AG08396 (cell line): ENCODE measurements at regions not wholly inside any gene's neighbourhood (a gene's known extent, or its start where the extent isn't known, plus 50 kb on each side); places are given as distances from the start of the nearest gene placed in this dataset.
A peak's percentile ranks its signal among the peaks of the same experiment; 100 is the strongest.

Experiments used
- DNase-seq: peaks from one replicate; pipeline ENCODE4 v3.0.0; 2012; ENCODE audit warnings: low spot score, mixed read lengths

DNA sequence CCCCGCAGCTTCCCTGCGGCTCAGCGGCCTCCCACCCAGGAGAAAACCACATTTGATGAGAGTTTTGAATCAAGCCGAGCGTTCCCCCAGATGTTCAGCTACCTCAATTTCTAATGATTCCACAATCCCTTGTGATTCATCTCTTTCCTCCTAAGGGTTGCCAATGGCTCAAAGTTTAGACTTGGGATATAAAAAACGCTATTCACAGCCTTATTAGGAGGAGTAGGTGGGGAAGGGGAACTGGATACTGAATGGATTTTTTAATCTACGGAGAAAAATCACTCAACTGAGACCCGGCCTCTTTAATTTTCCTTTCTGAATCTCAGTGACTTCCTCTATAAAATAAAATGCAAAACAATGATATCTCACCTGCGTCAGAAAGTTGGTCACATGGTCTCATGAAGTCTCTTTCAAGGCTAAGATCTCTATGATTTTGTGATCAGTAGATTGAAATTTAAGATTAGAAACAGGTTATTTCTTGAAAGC lies 192.6 kb upstream of the TCF4 start:
- DNase-seq = no peak

DNA sequence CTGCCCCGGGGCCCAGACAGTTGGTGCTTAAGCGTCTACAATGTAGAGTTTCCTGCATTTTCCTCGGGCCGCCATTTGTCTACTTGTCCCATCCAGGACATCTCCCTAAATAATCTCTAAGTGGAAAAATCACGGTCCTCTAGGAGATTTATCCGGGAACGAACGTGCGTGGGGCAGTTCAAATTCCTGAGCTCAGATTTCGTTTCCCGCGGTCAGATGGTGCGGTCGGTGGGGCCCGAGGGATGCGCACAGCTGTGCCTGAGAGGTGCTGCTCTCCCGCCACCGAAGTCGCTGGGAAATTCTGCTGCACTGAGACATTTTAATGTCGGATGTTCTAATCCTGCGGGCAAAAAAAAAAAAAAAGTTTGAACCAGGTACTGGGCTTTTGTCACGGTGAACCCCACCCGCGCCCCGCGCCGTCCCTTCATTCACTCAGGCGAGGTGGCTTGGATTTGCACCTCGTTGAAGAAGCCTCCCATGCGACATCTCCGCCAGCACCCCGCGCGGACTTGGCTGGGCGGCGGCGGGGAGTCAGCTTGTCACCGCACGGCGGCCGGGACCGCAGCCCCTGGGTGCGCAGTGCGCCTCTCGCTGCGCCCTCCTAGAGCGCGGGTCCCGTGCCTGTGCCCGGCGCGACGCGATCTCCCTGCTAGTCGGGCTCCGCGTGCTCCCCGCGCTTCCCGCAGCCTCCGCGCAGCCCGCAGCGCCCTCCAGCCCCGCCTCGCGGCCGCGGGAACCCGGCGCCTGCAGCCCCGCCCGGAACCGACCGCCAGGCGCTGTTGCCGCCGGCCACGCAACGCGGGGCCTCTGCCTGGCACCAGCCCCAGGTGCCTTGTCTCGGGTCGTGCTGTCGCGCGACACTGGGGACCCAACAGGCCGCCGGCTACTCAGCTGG lies 191.9 kb upstream of the TCF4 start:
- peak; percentile 77 for DNase-seq

DNA sequence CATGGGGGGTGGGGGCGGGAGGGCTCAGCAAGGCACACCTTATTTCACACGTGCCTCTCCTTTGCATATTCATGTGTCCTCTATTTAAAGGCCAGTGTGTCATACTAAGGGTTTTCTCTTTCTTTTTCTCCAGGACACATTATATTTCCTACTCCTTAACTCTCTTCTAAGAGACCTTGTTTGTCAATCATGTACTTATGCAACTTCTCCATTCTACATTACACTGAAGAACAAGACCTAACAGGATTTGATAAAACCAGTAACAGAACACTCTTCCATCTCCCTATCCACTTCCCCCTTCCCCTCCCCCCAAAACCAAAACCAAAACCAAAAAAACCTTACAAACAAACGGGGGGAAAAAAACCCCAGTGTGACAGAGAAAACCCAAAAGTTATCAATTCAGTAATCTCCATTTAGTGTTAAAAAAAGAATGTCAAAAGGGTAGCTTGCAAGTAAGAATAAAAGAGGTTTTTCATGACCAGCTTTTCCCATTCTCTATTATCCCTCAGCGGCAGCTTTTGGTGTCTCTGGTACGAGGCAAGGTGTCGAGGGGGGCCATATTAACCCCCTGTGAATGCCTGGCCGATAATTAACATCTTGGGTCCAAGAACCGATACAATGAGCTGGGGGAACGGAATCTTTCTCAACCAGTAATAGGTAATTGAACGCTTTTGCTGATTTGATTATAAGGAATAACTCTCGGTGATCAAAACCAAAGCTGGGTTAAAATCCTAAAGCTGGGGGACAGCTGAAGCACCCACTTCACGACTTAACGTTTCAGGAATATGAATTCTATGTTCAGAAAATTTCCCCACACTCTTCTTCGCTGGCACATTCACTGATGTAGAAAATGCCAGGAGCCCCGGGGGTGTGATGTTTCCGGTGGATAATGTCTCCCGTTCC lies 191.0 kb upstream of the TCF4 start:
- no peak for DNase-seq

DNA sequence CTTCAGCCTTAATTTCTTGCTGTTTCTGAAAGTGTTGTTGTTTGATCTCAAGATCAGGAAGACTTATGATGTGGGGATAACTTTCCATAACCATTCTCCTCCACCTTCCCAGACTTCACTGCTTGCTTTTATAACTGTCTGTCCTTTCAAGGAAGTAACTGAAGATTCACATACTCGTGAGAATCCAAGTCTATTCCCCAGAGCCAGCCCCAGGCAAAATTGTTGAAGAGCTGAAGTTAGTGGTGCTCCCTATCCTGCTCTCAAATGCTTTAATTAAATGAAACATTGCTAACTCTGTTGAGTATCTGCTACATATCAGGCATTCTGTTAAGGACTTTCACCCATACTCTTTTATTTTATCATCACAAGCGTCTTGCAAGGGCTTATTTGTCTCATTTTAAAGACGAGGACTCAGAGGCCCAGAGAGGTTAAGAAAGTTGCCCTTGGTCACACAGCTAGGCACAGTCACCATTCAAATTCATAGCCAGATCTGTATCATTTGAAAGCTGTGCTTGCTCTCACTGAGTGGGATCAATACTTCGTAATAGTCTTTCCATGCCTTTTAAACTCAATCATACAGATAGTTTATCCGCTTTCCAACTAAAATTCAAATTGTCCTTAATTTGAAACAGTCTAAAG lies 189.8 kb upstream of the TCF4 start:
- DNase-seq = no peak

DNA sequence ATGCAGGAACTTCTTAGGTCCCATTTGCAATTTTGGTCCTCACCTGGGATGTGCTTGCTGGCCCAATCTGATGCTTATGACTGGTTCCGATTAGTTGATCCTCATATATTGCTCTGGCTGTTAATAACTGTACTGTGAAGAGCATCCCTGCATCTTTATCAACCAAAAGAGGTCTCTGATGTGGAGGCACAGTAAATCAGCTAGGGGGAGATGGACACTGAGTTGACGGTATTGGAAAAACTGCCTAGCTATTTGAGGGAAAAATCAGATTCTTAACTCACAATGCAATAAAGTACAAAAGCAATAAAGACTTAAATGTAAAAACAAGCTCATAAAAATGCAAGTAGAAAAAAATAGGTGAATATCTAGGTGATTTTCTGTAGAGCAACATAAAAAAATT lies 188.0 kb upstream of the TCF4 start:
- DNase-seq = no peak

DNA sequence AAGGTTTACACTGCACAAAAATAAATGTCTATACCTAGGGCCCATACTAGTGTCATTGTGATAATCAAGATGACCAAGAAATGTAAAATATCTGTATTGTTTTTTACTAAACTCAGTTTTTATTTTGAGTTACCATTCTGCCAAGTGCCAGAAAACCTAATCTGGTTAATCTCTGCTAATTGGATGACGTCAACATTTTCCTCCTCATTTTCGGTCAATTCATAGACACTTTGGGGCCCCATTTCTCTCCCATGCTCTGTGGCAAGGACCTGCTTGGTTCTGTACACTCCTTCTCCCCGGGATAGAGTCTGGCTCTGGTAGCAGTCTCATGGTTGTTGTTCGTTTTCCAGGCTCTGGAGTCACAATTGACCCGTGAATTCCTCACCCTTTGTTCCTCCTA lies 186.5 kb upstream of the TCF4 start:
- DNase-seq = no peak

DNA sequence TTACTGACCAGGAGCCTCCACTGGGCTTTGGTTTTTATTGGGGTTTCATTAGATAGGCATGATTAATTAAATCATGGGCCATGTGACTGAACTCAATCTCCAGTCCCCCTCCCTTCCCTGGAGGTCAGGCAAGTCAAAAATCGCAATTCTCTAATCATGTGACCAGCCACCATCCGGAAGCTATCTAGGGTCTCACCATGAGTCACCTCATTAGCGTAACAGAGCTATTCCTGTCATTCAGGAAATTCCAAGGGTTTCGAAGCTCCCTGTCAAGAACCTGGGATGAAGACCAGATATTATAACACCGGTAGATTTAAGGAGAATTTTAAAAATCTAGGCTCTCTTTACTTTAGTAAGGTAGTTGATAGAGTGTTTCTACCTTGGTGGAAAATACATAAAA lies 180.3 kb upstream of the TCF4 start:
- DNase-seq = no peak

DNA sequence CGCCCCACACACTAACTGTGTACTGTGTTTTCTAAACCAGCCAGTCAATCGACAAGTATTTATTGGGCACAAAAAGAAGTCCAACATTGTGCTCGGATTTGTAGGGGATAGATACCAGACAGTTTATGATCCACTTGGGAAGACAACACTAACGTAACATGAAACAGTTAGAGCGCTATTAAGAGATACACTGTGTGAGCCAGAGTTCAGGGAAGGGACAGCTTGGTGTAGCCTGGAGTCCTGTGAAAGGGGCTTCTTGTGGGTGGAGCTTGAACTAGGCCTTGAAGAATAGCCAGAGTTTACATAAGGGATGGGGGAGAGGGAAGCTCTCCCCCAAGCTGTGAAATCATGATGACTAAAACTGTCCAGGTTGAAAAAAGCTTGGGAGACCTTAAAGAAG lies 176.4 kb upstream of the TCF4 start:
- no peak for DNase-seq

DNA sequence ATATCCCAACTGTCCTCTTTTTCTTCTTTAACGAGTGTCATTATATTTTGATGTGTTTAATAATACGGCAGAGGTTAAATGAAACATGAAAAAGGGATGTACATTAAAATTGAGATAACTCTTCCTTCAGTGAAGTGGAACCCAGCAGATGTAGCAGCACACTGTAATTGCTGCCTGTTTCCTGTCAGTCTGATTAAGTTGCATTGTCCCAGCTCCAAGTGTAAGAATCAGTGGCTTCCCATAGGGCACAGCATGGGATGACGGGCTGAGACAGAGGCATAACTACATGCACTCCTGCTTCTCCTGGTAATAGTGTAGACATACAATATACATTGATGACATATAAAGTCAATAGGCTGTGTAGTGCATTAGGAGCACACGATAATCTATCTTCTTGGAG lies 175.8 kb upstream of the TCF4 start:
- DNase-seq = no peak

DNA sequence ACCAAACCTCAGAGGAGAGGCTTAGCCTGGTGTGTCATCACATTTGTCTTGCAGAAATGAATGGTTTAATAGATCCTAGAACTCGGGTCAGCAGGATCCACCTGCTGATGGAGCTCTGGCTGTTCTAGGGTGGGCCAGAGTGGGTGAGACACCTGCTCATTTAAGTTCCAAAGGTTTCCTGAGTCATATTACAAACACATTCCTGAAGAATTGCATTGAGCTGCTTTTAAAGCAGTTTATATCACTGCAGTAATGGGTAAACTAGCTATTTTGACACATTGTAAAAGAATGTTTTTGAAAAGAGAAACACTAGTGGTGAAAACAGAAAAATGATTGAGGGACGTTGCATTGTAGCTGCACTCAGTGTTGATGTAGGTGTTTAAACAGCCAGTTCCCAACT lies 175.3 kb upstream of the TCF4 start:
- peak; percentile 35 for DNase-seq

DNA sequence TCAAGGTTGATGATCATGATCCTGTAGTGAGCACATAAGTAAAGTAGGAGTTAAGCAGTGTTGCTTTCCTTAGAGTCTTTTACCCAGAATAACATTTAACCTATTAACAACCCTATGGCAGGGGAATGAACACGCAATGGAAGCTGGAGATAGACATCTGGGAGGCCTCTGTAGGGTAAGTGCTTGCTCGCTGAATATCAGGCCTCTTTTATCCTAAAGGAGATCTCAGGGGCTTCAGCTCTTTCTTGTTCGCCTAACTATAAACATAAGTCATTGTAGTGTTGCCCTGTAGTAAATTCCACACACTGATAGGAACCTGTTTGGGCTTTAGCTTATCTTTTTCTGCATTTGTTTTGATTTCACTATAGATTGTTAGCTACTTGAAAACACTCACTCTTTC lies 174.4 kb upstream of the TCF4 start:
- no peak for DNase-seq

DNA sequence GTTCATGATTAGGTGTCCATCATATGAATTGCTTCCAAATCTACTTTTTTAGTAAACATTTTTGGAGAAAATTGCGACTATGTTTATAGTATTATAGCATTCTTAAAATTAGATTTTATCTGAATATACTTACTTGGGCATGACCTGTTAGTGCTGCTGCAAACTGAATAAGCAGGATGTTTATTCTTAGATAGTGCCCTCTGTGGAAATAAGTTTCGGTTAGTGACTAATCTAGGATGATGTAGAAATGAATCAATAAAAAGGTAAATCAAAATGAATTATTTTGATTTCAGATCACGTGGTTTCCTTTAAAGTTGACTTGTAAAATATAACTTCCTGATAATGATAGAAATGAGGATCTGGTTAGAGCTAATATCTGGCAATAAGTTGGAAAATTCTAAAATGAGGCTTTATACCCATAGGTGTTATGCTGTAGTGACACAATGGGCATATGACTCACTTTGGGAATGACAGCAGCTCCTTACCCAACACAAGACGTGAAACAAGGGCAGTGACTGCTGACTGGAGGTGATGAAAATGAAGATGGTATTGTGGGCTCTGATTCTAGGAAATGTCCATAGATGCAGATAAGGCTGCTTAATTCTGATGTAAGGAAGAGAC lies 165.8 kb upstream of the TCF4 start:
- no peak for DNase-seq

DNA sequence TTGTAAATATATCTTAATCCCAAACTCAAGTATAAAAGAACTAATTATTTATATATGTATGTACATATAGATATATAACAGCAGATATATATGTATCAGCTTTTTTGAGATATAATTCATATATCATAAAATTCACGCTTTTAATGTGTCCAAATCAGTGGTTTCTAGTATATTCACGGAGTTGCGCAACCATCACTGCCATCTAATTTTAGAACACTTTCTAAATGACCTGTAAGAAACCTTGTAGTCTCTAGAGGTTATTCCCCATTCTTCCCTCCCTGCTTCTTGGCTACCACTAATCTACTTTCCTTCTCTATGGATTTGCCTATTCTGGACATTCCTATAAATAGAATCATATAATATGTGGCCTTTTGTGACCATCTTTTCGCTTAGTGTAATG lies 163.5 kb upstream of the TCF4 start:
- DNase-seq = no peak

DNA sequence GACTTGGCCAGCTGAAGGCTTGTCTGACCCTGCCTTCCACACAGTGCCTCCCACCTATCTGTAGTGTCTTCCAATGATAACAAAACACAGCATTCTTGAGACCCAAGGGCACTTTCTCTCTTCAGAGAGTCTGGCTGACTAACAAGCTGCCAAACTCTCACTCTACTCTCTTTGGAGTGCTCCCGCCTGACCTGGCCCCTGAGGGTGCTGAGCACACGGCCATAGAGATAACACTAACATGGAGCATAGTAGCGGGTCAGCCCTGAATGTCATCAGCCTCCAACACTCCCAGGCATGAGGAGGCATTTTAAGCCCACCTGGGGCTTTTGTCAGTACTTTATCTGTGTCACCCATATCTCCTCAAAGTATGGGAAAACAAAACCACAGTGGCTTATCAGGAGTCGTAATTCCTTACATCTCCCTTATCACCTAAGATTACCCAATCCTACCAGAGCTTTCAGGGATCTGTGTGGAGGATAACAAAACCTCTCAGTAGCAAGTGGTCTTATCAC lies 160.3 kb upstream of the TCF4 start:
- DNase-seq = no peak

DNA sequence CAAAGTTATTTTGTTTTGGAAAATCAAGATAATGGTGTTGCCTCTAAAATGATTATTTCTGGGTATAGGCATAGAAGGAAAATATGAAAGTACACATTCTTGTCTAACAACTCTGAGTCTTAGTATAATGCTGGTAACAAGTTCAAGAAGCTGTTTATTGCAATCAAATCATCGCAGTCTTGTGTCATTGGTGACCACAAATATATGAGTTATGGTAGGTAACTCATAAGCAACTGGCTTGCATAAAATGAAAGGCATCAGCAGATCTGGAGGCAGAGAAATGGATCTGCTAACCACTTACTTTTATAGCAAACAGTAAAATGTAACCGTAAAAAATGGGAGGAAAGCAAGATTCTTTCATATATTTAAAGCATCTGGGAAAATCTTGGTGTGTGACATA lies 156.2 kb upstream of the TCF4 start:
- no peak for DNase-seq

DNA sequence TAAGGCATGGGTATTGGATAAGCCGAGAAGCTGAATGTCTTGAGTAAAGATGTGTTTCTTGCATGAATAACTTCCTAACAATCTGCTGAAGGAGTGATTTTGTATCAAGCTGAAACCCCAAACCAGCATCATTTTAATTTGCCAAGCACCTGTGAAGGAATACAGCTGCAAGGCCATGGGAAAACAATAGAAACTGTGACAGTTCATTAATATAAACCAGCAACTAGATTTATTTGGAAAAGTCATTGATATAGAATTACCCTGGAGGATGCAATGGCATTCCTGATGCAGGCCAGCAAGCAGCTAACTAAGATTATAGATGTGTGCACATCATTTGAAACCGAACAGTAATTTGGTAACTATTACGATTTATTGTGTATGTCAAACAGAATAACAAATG lies 155.7 kb upstream of the TCF4 start:
- no peak for DNase-seq

DNA sequence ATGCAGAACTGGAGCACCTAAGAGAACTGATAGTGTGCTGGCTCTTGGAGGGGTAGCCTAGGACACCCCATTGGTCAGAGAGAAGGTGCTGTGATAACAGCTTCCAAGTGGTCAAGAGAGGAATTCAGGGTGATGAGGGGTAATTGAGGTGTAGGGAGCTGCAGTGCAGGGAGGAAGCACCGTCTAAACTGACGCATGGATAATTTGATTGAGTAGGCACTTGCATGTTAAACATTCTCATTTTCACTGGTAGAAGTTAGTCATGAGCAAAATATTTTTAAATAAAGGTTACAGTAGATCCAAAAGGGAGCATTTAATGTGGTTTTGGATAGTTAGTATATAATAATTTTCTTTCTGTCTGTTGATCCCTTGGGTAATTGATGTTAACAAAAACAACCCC lies 155.1 kb upstream of the TCF4 start:
- DNase-seq = no peak

DNA sequence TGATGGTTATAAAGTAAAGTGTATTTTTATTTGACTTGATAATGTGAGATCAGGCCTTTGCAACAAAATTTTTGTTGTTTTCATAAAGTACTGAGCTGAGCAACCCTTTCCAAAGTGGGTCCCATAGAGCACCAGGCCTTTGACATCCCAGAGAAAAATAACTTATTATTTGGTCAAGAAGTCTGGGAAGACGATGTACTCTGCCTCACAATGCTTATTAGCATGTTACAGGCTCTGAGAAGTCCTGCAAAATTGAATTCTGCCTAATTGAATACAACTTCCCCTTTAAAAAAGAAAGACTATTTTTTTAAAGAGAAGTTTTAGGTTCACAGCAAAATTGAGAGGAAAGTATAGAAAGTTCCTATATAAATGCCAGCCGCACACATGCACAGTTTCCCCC lies 151.5 kb upstream of the TCF4 start:
- DNase-seq = no peak

DNA sequence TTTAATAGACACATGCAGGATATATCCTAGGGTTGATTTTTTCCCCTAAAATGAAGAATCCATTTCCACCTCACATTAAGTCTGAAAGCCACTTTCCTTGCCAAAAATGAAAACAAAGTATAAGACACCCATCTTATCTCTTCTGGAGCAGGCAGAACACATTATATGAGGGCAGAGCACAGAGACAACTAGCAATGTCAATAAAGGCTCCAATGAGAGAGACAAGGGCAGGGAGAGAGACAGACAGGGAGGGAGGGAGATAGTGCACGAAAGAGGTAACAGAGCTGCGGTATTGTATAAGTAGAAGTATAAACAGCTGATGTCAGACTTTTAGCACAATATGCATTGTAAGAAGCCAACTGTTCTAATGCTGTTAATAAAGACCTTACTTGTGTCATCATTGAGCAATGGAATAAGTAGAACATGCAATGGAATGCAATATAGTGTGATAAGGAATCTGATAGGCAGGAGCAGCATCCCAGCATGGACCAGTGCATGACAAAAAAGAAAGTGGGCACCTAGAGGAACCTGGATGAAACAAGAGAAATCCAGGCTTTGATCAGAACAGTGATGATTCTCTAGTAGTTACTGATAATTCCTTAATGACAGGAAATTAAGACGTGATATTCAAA lies 150.6 kb upstream of the TCF4 start:
- DNase-seq = no peak

DNA sequence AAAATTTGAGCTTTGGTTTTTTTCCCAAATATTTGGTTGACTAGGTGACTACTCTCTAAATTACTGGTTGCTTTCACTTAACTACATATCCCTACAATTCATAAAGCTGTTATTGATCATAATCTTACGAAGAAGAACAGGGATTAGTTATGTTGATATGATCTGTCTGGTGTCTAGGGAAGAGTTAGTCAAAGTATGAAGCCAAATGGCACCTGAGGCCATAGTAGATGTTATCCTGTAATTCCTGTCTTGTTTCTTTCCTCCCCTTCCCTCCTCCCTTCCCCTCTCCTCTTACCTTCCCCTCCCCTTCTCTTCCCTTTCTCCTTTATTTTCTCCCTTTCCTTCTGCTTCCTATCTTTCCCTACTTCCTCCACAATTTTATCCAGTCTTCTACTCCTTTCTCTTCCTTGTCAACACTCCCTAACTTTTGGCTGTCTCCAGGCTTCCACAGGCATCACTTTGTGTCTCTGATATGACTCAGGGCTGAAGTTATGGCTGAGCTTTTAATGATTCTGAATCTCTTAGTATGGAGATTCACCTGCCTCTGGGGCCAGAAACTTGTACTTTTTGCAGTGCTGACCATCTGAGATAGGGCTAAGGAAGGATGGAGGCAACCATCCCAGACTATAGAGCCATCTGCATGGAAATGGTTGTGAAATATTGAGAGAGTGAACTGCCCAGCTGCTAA lies 149.9 kb upstream of the TCF4 start:
- no peak for DNase-seq

DNA sequence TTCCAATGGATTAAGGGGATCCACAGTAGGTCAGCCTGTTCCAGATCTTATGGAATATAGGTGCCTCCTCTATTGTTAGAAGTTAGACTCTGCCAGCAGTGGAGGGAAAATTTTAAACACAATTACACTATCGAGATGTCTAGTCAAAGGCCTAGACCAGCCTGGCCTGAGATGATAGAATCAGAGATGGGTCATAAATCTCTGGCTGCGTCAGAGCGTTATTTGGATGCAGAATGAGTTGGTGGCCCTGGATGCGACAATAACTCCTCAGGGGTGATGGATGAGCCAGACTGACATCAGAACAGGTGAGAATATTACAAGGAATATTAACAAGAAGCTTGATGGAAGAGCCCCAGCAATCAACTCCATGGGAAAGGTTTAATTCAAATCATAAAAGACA lies 149.3 kb upstream of the TCF4 start:
- no peak for DNase-seq
